ENCODE measurements at regions not wholly inside any gene's neighbourhood (a gene's known extent, or its start where the extent isn't known, plus 50 kb on each side); places are given as distances from the start of the nearest gene placed in this dataset.
"Not testable (repeated sequence)": the region's sequence is repeated elsewhere in the genome, so short reads cannot be mapped to it uniquely, and the experiment has no call there.

DNA sequence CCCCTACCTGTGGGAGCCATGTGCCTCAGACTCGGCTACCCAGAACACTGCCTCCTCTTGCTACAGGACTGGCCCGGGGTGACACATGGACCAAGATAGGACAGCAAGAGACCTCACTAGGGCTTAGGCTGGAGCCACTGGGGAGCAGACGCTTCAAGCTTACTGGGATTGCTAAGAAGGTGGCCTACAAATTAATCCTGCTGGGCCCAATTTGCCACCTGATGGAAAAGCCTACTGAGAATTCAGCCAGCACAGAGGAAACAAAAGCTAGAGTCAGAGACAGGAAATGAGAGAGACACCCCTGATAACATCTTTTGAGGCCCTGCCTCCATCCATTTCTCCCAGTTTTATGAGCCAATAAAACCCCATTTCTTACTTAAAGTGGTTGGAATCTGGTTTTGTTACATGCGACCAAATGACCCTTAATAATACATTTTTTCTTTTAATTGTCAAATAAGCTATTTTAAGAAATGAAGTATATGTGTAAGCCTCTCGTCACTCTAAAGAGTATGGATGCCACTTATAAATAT lies 282.1 kb downstream of the CXCL12 start:
- DNase-seq = no peak
- Histone ChIP-seq H3K27me3 (no peaks in the 10 kb centered on the region), H3K36me3 (no peaks in the 10 kb centered on the region), H3K9me3 (no peaks in the 10 kb centered on the region), H3K27ac (no peak overlapping the region), H3K4me3 (no peak overlapping the region), H3K4me1 (no peaks in the 10 kb centered on the region)
- no peak for TF ChIP-seq CTCF (IDR thresholded peaks at IDR 0.05)
- no peak for TF ChIP-seq POLR2A (IDR thresholded peaks at IDR 0.05)
- 65 to 85% methylated on average over 2 to 4 of the region's 5 CpGs for WGBS, 2 donors
- intact Hi-C loops (cut with DNase I) = no loop called here

GRCh38 chr10:44101082-44101481 lies 283.8 kb downstream of the CXCL12 start:
- intact Hi-C loops (cut with DNase I) = no loop called here
- TF ChIP-seq CTCF (IDR thresholded peaks at IDR 0.05) (no peak), POLR2A (IDR thresholded peaks at IDR 0.05) (no peak)

GRCh38 chr10:44099511-44099910 lies 285.4 kb downstream of the CXCL12 start:
- 83 to 93% methylated on average over 2 of the region's 2 CpGs for WGBS, 2 donors
- Histone ChIP-seq H3K4me3 (no peak overlapping the region), H3K36me3 (no peaks in the 10 kb centered on the region), H3K9me3 (peaks cover 0 to 12% (median 0%) of the 10 kb centered on the region in 3 donors), H3K27me3 (no peaks in the 10 kb centered on the region), H3K4me1 (no peaks in the 10 kb centered on the region), H3K27ac (no peak overlapping the region)
- no peak for TF ChIP-seq CTCF (IDR thresholded peaks at IDR 0.05)
- TF ChIP-seq POLR2A (IDR thresholded peaks at IDR 0.05) = no peak
- DNase-seq = no peak
- intact Hi-C loops (cut with DNase I) = no loop called here

More at GRCh38 chr10:44101082-44101481, 283.8 kb downstream of the CXCL12 start:
- peaks cover 0 to 5% (median 0%) of the 10 kb centered on the region in 3 donors for H3K9me3 ChIP-seq
- H3K27ac ChIP-seq = no peak overlapping the region
- no peak overlapping the region for H3K4me3 ChIP-seq
- WGBS, 2 donors = 13 to 55% methylated on average over 1 of the region's 1 CpG
- no peaks in the 10 kb centered on the region for H3K36me3 ChIP-seq
- DNase-seq = no peak
- no peaks in the 10 kb centered on the region for H3K4me1 ChIP-seq
- H3K27me3 ChIP-seq = no peaks in the 10 kb centered on the region

- H3K27me3 ChIP-seq; H3K4me1 ChIP-seq; intact Hi-C loops (cut with DNase I); H3K36me3 ChIP-seq; H3K4me3 ChIP-seq; DNase-seq; H3K27ac ChIP-seq: not testable (repeated sequence)
- peaks cover 0 to 15% (median 0%) of the 10 kb centered on the region in 3 donors for H3K9me3 ChIP-seq
- WGBS, 2 donors = 81 to 97% methylated on average over 4 of the region's 4 CpGs
Measured at GRCh38 chr10:44096217-44096616, 288.7 kb downstream of the CXCL12 start.

GRCh38 chr10:44089671-44090070 lies 295.2 kb downstream of the CXCL12 start:
- no peaks in the 10 kb centered on the region for H3K36me3 ChIP-seq
- H3K27ac ChIP-seq = no peak overlapping the region
- H3K27me3 ChIP-seq = no peaks in the 10 kb centered on the region
- WGBS, 2 donors = 50 to 83% methylated on average over 1 of the region's 1 CpG
- no peak overlapping the region for H3K4me3 ChIP-seq
- no peak for DNase-seq
- no peaks in the 10 kb centered on the region for H3K4me1 ChIP-seq
- intact Hi-C loops (cut with DNase I) = no loop called here
- TF ChIP-seq CTCF (IDR thresholded peaks at IDR 0.05) = no peak
- no peak for TF ChIP-seq POLR2A (IDR thresholded peaks at IDR 0.05)
- peaks cover 0 to 7% (median 0%) of the 10 kb centered on the region in 3 donors for H3K9me3 ChIP-seq

GRCh38 chr10:44087403-44087802 lies 297.5 kb downstream of the CXCL12 start:
- DNase-seq = no peak
- Histone ChIP-seq H3K36me3 (no peaks in the 10 kb centered on the region), H3K4me3 (no peak overlapping the region), H3K27ac (no peak overlapping the region), H3K4me1 (no peaks in the 10 kb centered on the region), H3K9me3 (peaks cover 0 to 7% (median 0%) of the 10 kb centered on the region in 3 donors), H3K27me3 (no peaks in the 10 kb centered on the region)
- intact Hi-C loops (cut with DNase I) = no loop called here
- no peak for TF ChIP-seq POLR2A (IDR thresholded peaks at IDR 0.05)
- no peak for TF ChIP-seq CTCF (IDR thresholded peaks at IDR 0.05)
